ENCODE measurements at regions not wholly inside any gene's neighbourhood (a gene's known extent, or its start where the extent isn't known, plus 50 kb on each side); places are given as distances from the start of the nearest gene placed in this dataset.

DNA sequence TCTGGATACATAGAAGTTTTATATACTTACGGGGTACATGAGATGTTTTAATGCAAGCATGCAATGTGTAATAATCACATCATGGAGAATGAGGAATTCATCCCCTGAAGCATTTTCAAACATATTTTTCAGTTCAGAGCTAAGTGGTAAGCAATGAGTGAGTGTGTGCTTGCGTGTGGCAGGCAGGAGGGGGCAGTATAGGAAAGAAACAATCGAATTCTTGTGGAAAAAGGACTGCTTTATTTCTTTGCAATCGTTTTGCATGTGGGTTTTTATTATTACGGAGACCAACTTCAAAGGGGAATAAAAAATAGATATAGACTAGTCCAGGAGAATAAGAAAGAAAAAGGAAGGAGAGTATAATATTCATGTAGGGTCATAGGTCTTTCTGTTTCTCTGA, 271.6 kb downstream of the CHL1 start:
- DNase-seq, result peak; percentile 18
- peak; percentile 60 for TF ChIP-seq CTCF (IDR thresholded peaks at IDR 0.05; ENCODE audit: low read depth, low read length)
- peaks cover 5% of the 10 kb centered on the region for H3K9me3 ChIP-seq (ENCODE audit: severe bottlenecking)
- H3K4me3 ChIP-seq (ENCODE audit: low read depth, low read length), result no peak overlapping the region
- H3K27ac ChIP-seq, result no peak overlapping the region
- H3K36me3 ChIP-seq, result no peaks in the 10 kb centered on the region
- no peaks in the 10 kb centered on the region for H3K27me3 ChIP-seq (ENCODE audit: insufficient read depth, low read depth, severe bottlenecking)

DNA sequence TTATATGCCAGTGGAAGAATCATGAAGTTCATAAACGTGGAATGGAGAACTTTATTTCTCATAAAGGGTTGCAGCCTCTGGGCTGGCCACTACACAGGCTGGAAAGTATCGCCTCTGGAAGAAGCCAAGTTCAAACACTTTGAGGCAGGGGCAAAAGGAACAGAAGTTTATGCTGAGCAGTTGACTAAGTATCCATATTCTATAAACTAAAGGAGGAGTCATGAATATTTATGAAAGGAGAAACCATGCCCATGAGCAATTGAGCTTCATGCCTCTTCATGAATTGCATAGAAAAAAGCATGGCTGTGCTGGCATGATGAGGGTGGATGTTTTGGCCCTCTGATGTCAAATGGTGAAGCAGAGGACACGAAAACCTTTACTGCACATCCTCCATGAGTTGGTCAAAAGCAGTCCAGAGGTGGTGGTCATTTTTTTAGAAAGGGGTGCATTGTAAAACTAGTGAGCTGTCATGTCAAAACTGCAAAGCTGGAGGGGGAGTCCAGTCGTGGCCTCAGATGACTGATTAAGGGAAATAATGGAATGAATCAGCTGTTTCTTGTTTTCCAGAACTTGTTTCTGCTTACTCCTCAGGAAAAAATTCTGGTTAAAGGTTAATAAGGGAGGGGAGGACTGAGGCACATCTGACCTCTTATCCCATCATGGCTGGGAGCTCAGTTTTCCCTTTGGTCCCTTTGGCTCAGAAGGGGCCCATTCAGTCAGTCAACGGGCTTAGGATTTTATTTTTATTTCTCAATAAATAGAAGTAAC, 276.7 kb downstream of the CHL1 start:
- Histone ChIP-seq H3K27ac (no peak overlapping the region), H3K27me3 (ENCODE audit: insufficient read depth, low read depth, severe bottlenecking) (no peaks in the 10 kb centered on the region), H3K4me3 (ENCODE audit: low read depth, low read length) (no peak overlapping the region), H3K9me3 (ENCODE audit: severe bottlenecking) (peaks cover 5% of the 10 kb centered on the region), H3K36me3 (no peaks in the 10 kb centered on the region)
- no peak for TF ChIP-seq CTCF (IDR thresholded peaks at IDR 0.05; ENCODE audit: low read depth, low read length)
- DNase-seq, result no peak

DNA sequence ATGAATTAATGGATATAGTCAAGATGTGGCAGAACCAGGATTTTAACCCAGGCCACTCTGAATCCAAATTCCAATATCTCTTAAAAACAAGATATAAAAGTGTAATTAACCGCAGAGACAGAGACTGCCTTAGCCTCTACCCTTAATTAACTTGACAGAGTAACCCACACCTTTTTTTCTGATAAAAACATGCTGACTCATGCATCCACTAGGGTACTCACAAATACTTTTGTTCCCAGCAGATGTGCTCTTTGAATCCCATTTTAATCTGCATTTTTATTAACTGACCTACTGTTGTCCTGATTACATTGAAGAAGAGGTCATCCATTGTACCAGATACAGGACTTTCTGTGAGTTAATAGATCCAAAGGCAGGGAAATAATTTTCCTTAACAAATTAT, 278.3 kb downstream of the CHL1 start:
- no peaks in the 10 kb centered on the region for H3K27me3 ChIP-seq (ENCODE audit: insufficient read depth, low read depth, severe bottlenecking)
- H3K27ac ChIP-seq, result no peak overlapping the region
- no peak overlapping the region for H3K4me3 ChIP-seq (ENCODE audit: low read depth, low read length)
- peaks cover 8% of the 10 kb centered on the region for H3K9me3 ChIP-seq (ENCODE audit: severe bottlenecking)
- DNase-seq, result no peak
- no peaks in the 10 kb centered on the region for H3K36me3 ChIP-seq
- no peak for TF ChIP-seq CTCF (IDR thresholded peaks at IDR 0.05; ENCODE audit: low read depth, low read length)

GRCh38 chr3:480070-480469, 283.5 kb downstream of the CHL1 start:
- DNase-seq, result no peak
- H3K27me3 ChIP-seq (ENCODE audit: insufficient read depth, low read depth, severe bottlenecking), result no peaks in the 10 kb centered on the region
- H3K4me3 ChIP-seq (ENCODE audit: low read depth, low read length), result no peak overlapping the region
- no peak overlapping the region for H3K27ac ChIP-seq
- no peak for TF ChIP-seq CTCF (IDR thresholded peaks at IDR 0.05; ENCODE audit: low read depth, low read length)
- peaks cover 3% of the 10 kb centered on the region for H3K9me3 ChIP-seq (ENCODE audit: severe bottlenecking)
- no peaks in the 10 kb centered on the region for H3K36me3 ChIP-seq

GRCh38 chr3:481111-481510, 284.5 kb downstream of the CHL1 start:
- H3K27ac ChIP-seq, result no peak overlapping the region
- TF ChIP-seq CTCF (IDR thresholded peaks at IDR 0.05; ENCODE audit: low read depth, low read length), result no peak
- H3K27me3 ChIP-seq (ENCODE audit: insufficient read depth, low read depth, severe bottlenecking), result no peaks in the 10 kb centered on the region
- H3K9me3 ChIP-seq (ENCODE audit: severe bottlenecking), result peaks cover 3% of the 10 kb centered on the region
- H3K36me3 ChIP-seq, result no peaks in the 10 kb centered on the region
- DNase-seq, result no peak
- H3K4me3 ChIP-seq (ENCODE audit: low read depth, low read length), result no peak overlapping the region

DNA sequence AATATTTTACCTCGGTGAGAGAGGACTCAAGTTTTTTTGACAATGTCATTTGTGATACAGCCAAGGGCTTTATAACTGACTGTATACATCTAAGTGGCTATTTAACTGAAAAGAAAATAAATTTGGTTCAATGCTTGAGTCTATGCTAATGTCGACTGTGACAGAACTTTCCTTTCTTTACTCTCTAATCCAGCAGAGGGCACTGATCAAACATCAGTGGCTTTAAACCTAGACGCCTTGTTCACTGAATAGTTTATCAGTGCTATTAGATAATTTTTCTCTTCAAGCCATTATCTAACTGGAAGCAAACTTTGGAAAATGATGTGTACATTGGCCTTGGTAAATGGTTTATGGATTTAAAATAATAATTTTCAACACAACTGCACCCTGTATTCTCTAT, 285.1 kb downstream of the CHL1 start:
- Histone ChIP-seq H3K27me3 (ENCODE audit: insufficient read depth, low read depth, severe bottlenecking) (no peaks in the 10 kb centered on the region), H3K9me3 (ENCODE audit: severe bottlenecking) (peaks cover 3% of the 10 kb centered on the region), H3K36me3 (no peaks in the 10 kb centered on the region), H3K27ac (no peak overlapping the region), H3K4me3 (ENCODE audit: low read depth, low read length) (no peak overlapping the region)
- no peak for DNase-seq
- TF ChIP-seq CTCF (IDR thresholded peaks at IDR 0.05; ENCODE audit: low read depth, low read length), result 0 out of 2 replicates have a peak, but pooled peaks have one; percentile 24
